Omental fat pad (tissue), 3 donors: ENCODE measurements at regions not wholly inside any gene's neighbourhood (a gene's known extent, or its start where the extent isn't known, plus 50 kb on each side); places are given as distances from the start of the nearest gene placed in this dataset.

ENCODE experiments used
- ATAC-seq: fragments of 150-250 bp; one replicate; pipeline ENCODE4 v1.9.1; 2016; ENCODE audit warnings: mild to moderate bottlenecking, moderate library complexity; ENCODE audit not compliant: low FRiP score
- DNase-seq: peaks from one replicate; pipeline ENCODE4 v3.0.0-alpha.2; 2019; ENCODE audit warnings: low spot score
- TF ChIP-seq, protein P1 (sequence below), 3 donors: fragments of 450-650 bp; IDR thresholded peaks; one replicate each; pipeline ENCODE4 v1.5.1; 2016 to 2017; ENCODE audit warnings: antibody characterized with exemption in 3 of 3, mild to moderate bottlenecking in 3 of 3, moderate library complexity in 2 of 3

DNA sequence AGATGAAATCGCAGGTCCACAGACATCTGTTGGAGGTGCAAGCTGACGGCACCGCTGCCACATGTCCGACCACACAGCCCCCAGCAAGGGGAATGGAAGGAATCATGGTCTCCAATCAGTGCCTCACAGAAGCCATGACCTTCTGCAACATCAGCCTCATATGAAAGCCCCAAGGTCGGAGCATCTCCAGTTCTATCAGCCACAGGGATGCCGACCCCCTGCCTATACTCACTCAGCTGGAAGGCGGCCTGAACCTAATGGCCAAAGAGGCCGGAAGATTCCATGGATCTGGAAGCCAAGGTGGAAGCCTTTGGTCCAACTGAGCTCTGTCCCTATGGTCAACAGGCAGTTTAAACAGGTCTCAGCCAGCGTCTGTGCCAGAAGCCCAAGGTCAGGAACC is 278.8 kb downstream of the TNS1 start:
- ATAC-seq = no peak

DNA sequence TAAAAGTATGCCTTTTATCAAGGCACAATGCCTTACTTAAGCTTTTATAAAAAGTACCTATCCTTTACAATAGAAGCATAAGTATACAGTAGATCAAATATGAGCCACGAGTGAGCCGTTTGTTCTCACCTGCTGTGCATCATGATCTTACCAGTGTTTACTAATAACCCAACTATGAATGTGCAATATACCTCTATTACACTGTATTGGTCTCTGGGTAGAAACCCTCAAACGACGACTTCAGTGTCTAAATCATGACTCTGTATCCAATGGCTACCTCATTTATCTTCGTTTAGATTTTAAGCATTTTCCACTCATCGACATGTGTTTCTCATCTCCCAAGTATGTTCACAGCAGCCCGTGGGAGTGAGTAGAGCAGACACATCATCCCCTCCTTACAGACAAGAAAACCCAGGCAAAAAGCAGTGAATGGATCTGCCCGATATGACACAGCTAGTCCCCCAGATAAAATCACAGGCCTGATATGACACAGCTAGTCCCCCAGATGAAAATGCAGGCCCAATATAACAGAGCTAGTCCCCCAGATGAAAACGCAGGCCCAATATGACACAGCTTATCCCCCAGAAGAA is 279.8 kb downstream of the TNS1 start:
- ATAC-seq (no peak), DNase-seq (no peak)
- TF ChIP-seq, protein P1, sequence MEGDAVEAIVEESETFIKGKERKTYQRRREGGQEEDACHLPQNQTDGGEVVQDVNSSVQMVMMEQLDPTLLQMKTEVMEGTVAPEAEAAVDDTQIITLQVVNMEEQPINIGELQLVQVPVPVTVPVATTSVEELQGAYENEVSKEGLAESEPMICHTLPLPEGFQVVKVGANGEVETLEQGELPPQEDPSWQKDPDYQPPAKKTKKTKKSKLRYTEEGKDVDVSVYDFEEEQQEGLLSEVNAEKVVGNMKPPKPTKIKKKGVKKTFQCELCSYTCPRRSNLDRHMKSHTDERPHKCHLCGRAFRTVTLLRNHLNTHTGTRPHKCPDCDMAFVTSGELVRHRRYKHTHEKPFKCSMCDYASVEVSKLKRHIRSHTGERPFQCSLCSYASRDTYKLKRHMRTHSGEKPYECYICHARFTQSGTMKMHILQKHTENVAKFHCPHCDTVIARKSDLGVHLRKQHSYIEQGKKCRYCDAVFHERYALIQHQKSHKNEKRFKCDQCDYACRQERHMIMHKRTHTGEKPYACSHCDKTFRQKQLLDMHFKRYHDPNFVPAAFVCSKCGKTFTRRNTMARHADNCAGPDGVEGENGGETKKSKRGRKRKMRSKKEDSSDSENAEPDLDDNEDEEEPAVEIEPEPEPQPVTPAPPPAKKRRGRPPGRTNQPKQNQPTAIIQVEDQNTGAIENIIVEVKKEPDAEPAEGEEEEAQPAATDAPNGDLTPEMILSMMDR (IDR thresholded peaks at IDR 0.05) = no peak

More for the DNA sequence above, 278.8 kb downstream of the TNS1 start:
- TF ChIP-seq, protein P1 (IDR thresholded peaks at IDR 0.05) = no peak
- no peak for DNase-seq

DNA sequence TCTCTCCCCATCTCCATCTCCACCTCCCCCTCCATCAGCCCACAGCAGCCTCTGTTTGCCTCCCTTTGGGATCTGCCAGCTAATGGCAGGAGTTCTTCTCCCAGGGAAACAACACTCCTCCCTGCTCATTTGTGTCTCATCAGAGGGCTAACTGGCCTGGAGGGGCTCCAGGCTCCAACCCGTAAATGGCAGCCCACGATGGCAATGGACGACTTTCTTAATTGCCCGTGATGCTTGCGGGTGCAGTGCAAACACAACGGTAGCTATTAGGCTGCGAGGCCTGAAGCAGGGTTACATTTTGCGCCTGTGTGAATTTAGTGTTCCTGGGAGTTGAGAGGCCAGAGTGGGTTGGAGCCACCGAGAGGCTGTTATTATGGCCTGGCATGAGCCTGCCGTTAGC is 285.1 kb downstream of the TNS1 start:
- ATAC-seq (no peak), DNase-seq (no peak)

DNA sequence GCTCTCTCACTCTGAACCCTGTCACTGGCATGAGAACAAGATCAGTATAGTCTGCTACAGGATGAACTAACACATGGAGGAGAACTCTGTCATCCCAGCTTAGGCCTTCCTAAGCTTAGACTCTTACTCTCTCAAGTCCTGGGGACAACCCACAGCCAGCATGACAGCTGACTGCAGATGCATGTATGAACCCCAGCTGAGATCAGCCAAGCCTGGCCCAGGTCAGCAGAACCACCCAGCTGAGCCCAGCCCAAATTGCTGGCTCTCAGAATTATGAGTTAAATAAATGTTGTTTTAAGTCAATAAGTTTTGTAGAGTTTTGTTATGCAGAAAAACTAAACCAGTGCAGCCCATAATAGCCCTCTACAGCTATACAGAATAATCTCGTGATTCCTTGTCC is 287.3 kb downstream of the TNS1 start:
- ATAC-seq = no peak
- TF ChIP-seq, protein P1 (IDR thresholded peaks at IDR 0.05) = no peak
- no peak for DNase-seq

More for the DNA sequence above, 285.1 kb downstream of the TNS1 start:
- TF ChIP-seq, protein P1 (IDR thresholded peaks at IDR 0.05) = no peak

DNA sequence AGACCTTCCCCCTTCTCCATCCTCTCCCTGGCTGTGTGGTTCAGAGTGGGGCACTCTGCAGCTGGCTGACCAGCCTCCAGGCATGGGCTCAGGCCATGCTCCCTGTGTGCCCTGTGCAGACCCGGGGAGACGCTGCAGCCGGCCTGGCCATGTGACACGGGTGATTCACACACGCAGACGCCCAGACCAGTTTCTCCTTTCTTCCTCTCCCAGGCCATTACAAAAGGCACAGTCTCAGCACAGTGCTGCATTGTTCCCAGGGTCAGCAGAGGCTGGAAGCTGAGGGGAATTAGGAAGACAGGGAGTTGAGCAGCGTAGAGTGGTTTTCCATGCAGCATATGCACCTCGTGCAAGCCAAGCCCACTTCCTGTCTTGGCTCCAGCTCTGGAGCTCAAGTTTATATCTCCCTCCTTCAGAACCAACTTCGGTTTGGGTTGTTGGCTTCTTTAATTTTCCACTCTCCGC is 288.5 kb downstream of the TNS1 start:
- ATAC-seq (peak; percentile 28), DNase-seq (no peak)
- TF ChIP-seq, protein P1 (IDR thresholded peaks at IDR 0.05) = no peak

DNA sequence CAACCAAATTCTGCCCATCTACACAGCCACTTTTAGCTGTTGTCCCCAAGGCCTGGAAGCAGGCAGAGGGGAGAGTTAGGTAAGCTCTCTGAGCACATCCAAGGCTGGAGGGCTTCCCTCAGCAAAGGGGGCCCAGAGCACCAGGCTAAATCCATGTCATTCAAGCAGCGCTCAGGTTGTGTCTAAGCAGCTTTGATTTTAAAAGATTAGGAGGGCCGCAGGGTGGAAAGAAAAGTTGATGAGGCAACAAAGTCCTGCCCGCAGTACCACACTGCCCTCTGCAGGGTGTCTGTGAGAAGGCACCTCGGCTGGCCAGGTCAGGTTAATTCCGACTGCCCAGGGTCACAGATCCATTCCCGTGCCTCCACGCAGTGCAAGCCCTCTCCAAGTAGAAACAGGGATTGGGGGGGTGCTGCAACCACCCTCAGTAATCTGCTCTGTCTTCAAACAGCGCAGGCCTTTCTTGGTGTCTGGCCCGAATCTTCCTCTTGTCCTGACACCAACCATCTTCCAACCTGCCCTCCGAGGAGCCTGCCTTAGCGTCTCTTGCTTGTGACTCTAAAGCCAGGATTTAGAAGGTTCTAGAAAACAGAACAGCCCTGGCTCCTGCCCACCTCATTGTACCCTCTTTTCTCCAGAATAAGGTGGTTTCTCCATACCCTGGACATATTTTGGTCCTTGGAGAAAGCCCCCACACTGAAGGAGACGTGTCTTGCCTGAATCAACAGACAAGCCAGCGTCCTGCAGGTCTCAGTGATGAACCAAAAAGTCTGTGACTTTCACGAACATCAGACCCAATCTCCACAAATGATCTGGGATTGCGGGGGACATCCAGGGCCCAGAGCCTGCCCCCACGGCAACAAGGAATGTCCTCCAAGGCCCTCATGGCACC is 289.2 kb downstream of the TNS1 start:
- peak; percentile 77 for ATAC-seq
- TF ChIP-seq, protein P1 (IDR thresholded peaks at IDR 0.05) = peak in 2 of 3 donors; percentile 23 to 83
- peak; percentile 65 for DNase-seq
